ENCODE measurements at regions not wholly inside any gene's neighbourhood (a gene's known extent, or its start where the extent isn't known, plus 50 kb on each side); places are given as distances from the start of the nearest gene placed in this dataset.

DNA sequence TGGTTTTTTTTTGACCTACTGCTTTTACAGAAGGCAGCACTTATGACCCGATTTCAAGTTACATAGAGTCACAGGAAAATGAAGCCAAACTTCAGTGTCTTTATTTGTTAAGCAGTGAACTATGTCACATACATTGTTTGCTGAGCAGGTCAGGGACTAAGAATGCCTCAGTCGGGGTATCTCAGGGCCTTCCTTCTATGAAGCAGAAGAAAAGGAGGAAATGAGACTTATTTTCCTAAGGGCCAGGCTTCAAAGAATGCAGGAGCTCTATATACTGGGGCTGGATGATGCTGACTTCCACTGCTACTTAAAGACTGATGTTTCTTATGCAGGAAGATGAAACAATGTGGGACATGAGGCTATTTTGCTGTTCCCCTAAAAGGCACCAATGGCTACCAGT, 558.4 kb upstream of the IGFBP7 start (continued):
- TF ChIP-seq, protein P1, sequence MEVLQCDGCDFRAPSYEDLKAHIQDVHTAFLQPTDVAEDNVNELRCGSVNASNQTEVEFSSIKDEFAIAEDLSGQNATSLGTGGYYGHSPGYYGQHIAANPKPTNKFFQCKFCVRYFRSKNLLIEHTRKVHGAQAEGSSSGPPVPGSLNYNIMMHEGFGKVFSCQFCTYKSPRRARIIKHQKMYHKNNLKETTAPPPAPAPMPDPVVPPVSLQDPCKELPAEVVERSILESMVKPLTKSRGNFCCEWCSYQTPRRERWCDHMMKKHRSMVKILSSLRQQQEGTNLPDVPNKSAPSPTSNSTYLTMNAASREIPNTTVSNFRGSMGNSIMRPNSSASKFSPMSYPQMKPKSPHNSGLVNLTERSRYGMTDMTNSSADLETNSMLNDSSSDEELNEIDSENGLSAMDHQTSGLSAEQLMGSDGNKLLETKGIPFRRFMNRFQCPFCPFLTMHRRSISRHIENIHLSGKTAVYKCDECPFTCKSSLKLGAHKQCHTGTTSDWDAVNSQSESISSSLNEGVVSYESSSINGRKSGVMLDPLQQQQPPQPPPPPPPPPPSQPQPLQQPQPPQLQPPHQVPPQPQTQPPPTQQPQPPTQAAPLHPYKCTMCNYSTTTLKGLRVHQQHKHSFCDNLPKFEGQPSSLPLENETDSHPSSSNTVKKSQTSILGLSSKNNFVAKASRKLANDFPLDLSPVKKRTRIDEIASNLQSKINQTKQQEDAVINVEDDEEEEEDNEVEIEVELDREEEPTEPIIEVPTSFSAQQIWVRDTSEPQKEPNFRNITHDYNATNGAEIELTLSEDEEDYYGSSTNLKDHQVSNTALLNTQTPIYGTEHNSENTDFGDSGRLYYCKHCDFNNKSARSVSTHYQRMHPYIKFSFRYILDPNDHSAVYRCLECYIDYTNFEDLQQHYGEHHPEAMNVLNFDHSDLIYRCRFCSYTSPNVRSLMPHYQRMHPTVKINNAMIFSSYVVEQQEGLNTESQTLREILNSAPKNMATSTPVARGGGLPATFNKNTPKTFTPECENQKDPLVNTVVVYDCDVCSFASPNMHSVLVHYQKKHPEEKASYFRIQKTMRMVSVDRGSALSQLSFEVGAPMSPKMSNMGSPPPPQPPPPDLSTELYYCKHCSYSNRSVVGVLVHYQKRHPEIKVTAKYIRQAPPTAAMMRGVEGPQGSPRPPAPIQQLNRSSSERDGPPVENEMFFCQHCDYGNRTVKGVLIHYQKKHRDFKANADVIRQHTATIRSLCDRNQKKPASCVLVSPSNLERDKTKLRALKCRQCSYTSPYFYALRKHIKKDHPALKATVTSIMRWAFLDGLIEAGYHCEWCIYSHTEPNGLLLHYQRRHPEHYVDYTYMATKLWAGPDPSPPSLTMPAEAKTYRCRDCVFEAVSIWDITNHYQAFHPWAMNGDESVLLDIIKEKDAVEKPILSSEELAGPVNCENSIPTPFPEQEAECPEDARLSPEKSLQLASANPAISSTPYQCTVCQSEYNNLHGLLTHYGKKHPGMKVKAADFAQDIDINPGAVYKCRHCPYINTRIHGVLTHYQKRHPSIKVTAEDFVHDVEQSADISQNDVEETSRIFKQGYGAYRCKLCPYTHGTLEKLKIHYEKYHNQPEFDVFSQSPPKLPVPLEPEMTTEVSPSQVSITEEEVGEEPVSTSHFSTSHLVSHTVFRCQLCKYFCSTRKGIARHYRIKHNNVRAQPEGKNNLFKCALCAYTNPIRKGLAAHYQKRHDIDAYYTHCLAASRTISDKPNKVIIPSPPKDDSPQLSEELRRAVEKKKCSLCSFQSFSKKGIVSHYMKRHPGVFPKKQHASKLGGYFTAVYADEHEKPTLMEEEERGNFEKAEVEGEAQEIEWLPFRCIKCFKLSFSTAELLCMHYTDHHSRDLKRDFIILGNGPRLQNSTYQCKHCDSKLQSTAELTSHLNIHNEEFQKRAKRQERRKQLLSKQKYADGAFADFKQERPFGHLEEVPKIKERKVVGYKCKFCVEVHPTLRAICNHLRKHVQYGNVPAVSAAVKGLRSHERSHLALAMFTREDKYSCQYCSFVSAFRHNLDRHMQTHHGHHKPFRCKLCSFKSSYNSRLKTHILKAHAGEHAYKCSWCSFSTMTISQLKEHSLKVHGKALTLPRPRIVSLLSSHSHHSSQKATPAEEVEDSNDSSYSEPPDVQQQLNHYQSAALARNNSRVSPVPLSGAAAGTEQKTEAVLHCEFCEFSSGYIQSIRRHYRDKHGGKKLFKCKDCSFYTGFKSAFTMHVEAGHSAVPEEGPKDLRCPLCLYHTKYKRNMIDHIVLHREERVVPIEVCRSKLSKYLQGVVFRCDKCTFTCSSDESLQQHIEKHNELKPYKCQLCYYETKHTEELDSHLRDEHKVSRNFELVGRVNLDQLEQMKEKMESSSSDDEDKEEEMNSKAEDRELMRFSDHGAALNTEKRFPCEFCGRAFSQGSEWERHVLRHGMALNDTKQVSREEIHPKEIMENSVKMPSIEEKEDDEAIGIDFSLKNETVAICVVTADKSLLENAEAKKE (CRISPR knock-in tag; IDR thresholded peaks at IDR 0.05) = no peak

DNA sequence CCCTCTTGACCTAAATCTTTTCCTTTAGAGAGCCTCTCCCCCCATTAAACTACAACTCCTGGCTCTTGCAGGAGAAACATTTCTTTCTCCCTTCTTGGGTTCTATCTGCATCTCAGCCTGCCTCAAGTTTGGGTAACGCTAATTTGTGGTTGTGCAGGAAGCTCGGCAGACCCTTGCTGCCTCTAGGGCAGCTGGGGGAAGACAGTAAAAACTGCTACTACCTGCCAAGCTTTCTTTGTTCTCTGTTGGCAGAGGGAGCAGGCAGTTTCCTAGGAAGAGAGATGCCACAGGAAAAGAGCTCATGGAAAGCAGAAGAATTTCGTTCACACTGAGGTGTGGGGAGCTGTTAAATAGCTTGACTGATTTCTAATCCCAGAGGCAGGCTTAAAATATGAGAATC, 555.6 kb upstream of the IGFBP7 start:
- H3K9me2 ChIP-seq (ENCODE audit: insufficient read depth) = peaks cover 4% of the 10 kb centered on the region; the same call in 1 of the 2 replicates
- H3K9me3 Mint-ChIP-seq = no peaks in the 10 kb centered on the region
- no peaks in the 10 kb centered on the region for H3K79me2 ChIP-seq (replicated peaks; ENCODE audit: insufficient read depth)
- H3K4me1 Mint-ChIP-seq = no peaks in the 10 kb centered on the region
- H3K4me1 ChIP-seq (ENCODE audit: insufficient read depth) = no peaks in the 10 kb centered on the region
- no peaks in the 10 kb centered on the region for H4K20me1 ChIP-seq (replicated peaks; ENCODE audit: insufficient read depth)
- H3K4me2 ChIP-seq = no peak overlapping the region
- no peaks in the 10 kb centered on the region for H3K36me3 ChIP-seq (ENCODE audit: insufficient read depth)
- no peak overlapping the region for H2AFZ ChIP-seq
- H3K27me3 Mint-ChIP-seq (ENCODE audit: insufficient read depth, low read depth, poor library complexity) = no peaks in the 10 kb centered on the region
- H3K4me3 ChIP-seq = no peak overlapping the region
- H3K4me3 Mint-ChIP-seq = no peak overlapping the region
- DNase-seq (ENCODE audit: low spot score) (no peak), ATAC-seq (no peak)
- H3K27ac Mint-ChIP-seq = no peak overlapping the region
- H3K27me3 ChIP-seq (ENCODE audit: insufficient read depth) = no peaks in the 10 kb centered on the region
- H3K36me3 Mint-ChIP-seq (ENCODE audit: low read depth) = no peaks in the 10 kb centered on the region
- H3K27ac ChIP-seq (ENCODE audit: low read depth) = no peak overlapping the region
- H3F3A ChIP-seq (replicated peaks; ENCODE audit: low read depth) = no peaks in the 10 kb centered on the region
- TF ChIP-seq, protein P2, sequence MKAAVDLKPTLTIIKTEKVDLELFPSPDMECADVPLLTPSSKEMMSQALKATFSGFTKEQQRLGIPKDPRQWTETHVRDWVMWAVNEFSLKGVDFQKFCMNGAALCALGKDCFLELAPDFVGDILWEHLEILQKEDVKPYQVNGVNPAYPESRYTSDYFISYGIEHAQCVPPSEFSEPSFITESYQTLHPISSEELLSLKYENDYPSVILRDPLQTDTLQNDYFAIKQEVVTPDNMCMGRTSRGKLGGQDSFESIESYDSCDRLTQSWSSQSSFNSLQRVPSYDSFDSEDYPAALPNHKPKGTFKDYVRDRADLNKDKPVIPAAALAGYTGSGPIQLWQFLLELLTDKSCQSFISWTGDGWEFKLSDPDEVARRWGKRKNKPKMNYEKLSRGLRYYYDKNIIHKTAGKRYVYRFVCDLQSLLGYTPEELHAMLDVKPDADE (IDR thresholded peaks at IDR 0.05) = no peak
- TF ChIP-seq ZNF114 (CRISPR knock-in tag; IDR thresholded peaks at IDR 0.05) (no peak), EZH2 (IDR thresholded peaks at IDR 0.05; ENCODE audit: low read depth, unreplicated experiment) (no peak), POLR2AphosphoS5 (IDR thresholded peaks at IDR 0.05; ENCODE audit: low read depth) (no peak)
- TF ChIP-seq, protein P1 (CRISPR knock-in tag; IDR thresholded peaks at IDR 0.05) = no peak

All from GM23338 (cell line).